Kidney epithelial cell (primary cell): ENCODE measurements at regions not wholly inside any gene's neighbourhood (a gene's known extent, or its start where the extent isn't known, plus 50 kb on each side); places are given as distances from the start of the nearest gene placed in this dataset.

ENCODE experiments used
- DNase-seq: peaks from one replicate; pipeline ENCODE4 v3.0.0-alpha.2; 2010; ENCODE audit warnings: low read depth
- H3K27me3 ChIP-seq: 2 replicates; pipeline ENCODE4 v1.6.0; 2011; ENCODE audit warnings: low read length; ENCODE audit not compliant: control insufficient read depth, insufficient read depth
- H3K36me3 ChIP-seq: 2 replicates; pipeline ENCODE4 v1.5.1; 2011; ENCODE audit warnings: low read length; ENCODE audit not compliant: control insufficient read depth, insufficient read depth
- H3K4me3 ChIP-seq: 2 replicates; pipeline ENCODE4 v1.5.1; 2011; ENCODE audit warnings: low read depth, mild to moderate bottlenecking, control low read depth, low read length
- CTCF ChIP-seq: IDR thresholded peaks from 2 replicates; pipeline ENCODE4 v1.5.1; 2011; ENCODE audit warnings: mild to moderate bottlenecking, moderate library complexity, low read length, control low read depth, inconsistent platforms; ENCODE audit not compliant: insufficient read depth, poor library complexity, severe bottlenecking

GRCh38 chr5:111902436-111902835, 145.4 kb upstream of the NREP start:
- DNase-seq = no peak
- TF ChIP-seq CTCF = no peak
- Histone ChIP-seq H3K27me3 (no peaks in the 10 kb centered on the region), H3K36me3 (no peaks in the 10 kb centered on the region), H3K4me3 (no peak overlapping the region)

- Histone ChIP-seq H3K27me3 (no peaks in the 10 kb centered on the region), H3K4me3 (no peak overlapping the region), H3K36me3 (no peaks in the 10 kb centered on the region)
- DNase-seq = no peak
- TF ChIP-seq CTCF = no peak
Measured at GRCh38 chr5:111901296-111901695, 144.3 kb upstream of the NREP start.

GRCh38 chr5:111892949-111893348, 136.0 kb upstream of the NREP start:
- TF ChIP-seq CTCF = no peak
- H3K4me3 ChIP-seq = no peak overlapping the region
- DNase-seq = no peak
- H3K36me3 ChIP-seq = no peaks in the 10 kb centered on the region
- H3K27me3 ChIP-seq = no peaks in the 10 kb centered on the region

GRCh38 chr5:111887706-111888105, 130.7 kb upstream of the NREP start:
- Histone ChIP-seq H3K4me3 (no peak overlapping the region), H3K27me3 (no peaks in the 10 kb centered on the region), H3K36me3 (no peaks in the 10 kb centered on the region)
- DNase-seq = no peak
- no peak for TF ChIP-seq CTCF

GRCh38 chr5:111869681-111870080, 112.7 kb upstream of the NREP start:
- DNase-seq = no peak
- no peak overlapping the region for H3K4me3 ChIP-seq
- TF ChIP-seq CTCF = no peak

GRCh38 chr5:111865356-111865755, 108.4 kb upstream of the NREP start:
- Histone ChIP-seq H3K36me3 (no peaks in the 10 kb centered on the region), H3K4me3 (no peak overlapping the region), H3K27me3 (no peaks in the 10 kb centered on the region)
- DNase-seq = no peak
- TF ChIP-seq CTCF = no peak

More at GRCh38 chr5:111869681-111870080, 112.7 kb upstream of the NREP start:
- H3K36me3 ChIP-seq = no peaks in the 10 kb centered on the region
- no peaks in the 10 kb centered on the region for H3K27me3 ChIP-seq
